ENCODE measurements at regions not wholly inside any gene's neighbourhood (a gene's known extent, or its start where the extent isn't known, plus 50 kb on each side); places are given as distances from the start of the nearest gene placed in this dataset.
"Not testable (repeated sequence)": the region's sequence is repeated elsewhere in the genome, so short reads cannot be mapped to it uniquely, and the experiment has no call there.

DNA sequence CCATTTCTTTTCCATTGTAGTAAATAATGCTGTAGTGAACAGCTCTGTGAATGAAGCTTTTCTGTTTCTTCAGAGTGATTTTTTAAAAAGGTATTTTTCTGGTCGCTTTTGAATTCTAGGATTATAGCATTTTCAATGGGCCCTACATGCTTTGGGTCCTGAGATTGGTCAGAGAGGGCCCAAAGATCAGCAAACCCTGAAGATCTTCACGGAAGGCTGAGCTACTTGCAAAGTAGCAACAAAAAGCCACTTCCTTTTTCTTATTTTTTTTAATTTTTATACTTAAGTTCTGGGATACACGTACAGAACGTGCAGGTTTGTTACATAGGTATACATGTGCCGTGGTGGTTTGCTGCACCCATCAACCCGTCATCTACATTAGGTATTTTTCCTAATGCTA, 200.5 kb downstream of the FAT3 start:
- no peak for DNase-seq (ENCODE audit: low read depth in 2 of 2)

DNA sequence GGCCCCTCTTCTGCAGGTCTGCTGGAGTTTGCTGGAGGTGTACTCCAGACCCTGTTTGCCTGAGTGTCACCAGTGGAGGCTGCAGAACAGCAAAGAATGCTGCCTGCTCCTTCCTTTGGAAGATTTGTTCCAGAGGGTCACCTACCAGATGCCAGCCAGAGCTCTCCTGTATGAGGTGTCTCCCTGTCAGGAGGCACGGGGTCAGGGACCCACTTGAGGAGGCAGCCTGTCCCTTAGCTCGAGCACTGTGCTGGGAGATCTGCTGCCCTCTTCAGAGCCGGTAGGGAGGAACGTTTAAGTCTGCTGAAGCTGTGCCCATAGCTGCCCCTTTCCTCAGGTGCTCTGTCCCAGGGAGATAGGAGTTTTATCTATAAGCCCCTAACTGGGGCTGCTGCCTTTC, 207.9 kb downstream of the FAT3 start:
- DNase-seq (ENCODE audit: low read depth in 2 of 2): no peak

DNA sequence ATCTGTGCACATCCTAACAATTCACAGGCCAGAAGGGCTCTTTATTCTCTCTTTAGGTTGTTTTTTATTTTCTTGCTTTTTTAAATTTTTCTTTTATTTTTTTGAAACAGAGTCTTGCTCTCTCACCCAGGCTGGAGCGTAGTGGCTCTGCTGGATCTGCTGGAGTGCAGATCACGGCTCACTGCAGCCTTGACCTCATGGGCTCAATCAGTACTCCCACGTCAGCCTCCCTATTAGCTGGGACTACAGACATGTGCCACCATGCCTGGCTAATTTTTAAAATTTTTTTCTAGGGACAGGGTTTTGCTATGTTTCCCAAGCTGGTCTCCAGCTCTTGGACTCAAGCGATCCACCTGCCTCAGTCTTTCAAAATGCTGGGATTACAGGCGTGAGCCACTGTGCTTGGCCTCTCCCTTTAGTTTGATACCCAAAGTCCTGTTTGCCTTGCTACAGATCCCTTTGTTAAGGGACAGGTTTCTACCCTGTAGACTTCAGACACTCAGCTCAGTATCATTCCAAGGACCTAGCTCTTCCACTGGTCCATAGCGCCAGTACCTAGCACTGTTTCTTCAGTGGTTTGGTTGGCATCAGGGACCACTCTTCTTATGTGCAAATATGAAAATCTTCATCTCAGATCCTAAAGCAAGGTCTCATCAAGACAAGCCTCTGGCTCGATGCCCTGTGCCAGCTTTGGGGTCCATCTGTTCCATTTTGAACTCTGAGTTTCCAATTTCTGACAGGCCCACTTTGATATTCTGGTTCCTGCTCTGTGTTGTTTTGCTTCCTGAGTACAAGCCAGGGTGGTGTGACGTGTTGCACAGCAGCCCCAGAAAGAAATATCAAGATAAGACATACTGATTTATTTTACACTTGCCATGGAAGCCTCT, 211.7 kb downstream of the FAT3 start:
- DNase-seq (ENCODE audit: low read depth in 2 of 2): no peak

DNA sequence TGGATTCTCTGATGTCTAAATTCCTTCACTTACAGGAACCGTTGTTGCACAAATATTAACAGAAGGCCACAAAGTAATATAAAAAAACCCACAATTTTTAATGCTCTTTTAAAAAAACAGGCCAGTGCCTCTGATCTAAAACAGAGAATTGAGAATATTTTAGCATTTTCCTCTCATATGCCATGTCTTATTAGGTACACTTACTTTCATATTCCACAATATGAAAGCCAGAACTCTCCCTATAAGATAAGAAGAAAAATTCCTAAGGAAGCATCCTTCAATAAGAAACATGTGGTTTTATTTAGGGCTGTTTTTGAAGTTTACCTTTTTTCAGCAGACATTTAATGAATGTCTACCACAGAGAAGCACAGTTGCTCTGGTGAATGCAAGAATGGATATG, 214.5 kb downstream of the FAT3 start:
- DNase-seq (ENCODE audit: low read depth in 2 of 2): no peak

DNA sequence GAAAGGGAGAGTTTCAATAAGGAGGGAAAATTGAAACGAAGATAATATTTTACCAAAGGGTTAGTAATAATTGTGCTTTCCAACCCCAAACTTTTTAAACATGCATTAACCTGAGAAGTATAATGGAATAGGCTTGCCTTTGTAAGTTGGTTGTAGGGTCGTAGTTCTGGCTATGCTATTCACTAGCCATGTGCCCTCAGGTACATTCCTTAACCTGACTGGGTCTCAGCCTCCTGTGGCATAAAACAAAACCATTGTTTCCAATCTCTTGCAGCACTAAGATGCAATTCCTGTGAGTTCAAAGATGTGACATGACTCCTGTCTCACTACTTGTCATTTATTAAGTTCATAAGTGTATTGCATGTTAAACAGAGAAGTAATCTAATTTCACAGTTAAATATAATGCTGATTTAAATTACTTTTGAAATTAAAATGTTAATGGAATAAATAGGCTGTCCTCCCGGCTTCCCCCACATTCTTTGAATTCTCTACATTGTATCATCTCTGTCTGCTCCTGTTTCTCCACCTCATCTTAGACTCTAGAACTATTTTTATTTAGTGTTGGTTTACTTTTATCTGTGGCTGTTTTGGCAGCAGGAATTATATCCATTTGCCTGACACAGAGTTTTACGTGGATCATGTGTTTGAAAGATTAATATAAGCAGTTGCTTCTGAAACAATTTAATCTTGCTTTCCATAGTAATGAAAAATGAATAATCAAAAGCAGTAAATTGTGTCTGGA, 216.3 kb downstream of the FAT3 start:
- no peak for DNase-seq (ENCODE audit: low read depth in 2 of 2)

DNA sequence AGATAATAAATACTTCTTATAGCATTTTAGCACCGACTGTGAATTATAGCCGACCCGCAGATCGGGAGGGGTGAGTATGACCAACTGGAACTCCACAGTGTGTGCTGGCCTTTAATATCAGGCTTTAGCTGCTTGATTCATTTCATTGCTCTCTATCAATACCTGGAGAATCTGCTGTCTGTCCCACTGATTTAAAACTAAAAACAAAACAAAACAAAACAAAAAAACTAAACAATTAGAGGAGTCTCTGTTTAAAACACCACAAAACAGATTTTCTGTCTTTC, 216.8 kb downstream of the FAT3 start:
- DNase-seq (ENCODE audit: low read depth in 2 of 2): no peak

DNA sequence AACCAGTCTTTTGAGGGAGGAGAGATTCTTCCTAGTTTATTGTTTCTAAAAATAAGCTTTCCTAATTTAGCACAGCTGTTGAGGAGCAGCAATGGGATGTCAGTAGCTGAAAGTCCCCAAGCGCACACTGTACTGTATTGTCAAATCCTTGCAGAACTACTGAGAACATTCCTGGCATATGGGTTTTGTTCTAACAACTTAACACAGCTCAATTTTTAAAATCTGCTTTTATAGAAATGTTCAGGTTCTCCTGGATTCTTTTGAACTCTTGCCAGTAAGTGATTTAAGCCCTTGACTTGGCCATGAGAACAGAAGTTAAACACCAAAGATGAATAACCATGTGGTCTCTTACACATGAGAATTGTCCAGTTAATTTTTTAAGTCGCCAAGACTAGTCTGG, 218.6 kb downstream of the FAT3 start:
- no peak for DNase-seq (ENCODE audit: low read depth in 2 of 2)

DNA sequence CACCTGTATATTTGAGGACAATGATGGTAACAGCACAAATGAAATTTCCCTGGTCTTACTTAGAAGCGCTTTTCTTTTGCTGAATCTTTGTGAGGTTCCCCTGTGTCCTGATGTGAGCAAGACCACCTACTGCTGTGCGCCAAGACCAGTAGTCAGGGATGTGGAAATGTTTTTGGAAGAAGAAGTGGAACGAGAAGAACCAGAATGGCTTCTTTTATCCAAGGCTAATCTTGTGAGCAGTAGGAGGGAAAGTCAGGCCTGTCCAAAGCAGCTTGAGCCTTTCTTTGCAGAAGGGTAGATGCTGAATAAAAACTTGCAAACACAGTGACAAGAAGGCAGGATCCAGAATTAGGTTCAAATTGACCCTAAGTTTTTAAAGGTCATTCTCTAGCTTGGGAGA, 223.0 kb downstream of the FAT3 start:
- DNase-seq (ENCODE audit: low read depth in 2 of 2): no peak

DNA sequence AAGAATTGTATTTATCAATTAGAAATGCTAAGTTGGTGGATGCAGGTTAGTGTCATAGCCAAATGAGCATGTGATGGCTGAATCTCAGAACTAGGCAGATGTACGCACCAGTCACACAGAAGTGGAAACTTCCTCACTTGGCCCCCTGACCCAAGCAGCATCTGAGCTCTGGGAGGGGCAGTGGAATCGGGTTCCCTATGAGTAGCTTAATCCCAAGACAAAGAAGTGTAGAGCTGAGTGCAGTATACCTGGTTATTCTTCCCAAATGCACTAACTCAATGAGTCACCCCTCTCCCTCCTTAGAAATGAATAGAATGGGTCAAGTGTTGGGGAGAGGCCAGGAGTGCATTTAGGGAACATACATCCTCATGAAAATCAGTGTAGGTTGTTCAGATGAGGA, 224.6 kb downstream of the FAT3 start:
- DNase-seq (ENCODE audit: low read depth in 2 of 2): no peak

DNA sequence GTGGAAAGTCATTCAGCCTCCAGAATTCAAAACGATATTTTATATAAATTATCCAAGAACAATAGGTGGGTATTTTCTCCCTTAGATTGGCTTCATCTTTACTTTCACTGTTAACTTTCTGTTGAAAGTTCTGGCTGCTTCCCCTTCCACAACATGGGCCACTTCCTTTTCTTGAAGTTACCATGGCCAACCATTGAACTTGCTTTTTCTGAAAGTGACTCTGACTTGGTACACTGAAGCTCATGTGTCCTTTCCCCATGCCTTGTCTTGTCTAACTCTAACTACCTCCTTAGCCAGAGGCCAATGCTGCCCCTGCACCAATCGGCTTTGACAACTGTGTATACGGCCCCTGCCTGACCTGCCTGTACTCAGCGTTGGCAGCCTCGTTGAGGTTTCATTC, 225.2 kb downstream of the FAT3 start:
- no peak for DNase-seq (ENCODE audit: low read depth in 2 of 2)

DNA sequence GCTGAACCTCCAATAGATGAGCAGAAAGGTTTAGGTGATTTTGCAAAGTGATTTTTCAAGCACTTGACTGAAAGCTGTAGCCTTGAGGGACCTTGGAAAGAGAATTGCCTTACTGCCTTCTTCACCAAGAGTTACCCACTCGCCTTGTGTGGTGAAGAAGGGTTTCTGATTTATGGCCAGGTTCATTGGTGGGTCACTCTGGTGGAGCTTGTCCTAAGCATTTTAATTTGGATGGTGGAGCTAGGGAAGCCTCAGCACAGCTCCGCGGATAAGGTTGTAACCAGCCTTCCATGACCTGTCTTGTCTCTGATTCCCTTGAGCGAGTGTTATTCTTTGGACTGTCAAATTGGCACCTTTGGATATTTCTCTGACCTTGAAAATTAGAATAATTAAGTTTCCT, 226.4 kb downstream of the FAT3 start:
- DNase-seq (ENCODE audit: low read depth in 2 of 2): no peak

DNA sequence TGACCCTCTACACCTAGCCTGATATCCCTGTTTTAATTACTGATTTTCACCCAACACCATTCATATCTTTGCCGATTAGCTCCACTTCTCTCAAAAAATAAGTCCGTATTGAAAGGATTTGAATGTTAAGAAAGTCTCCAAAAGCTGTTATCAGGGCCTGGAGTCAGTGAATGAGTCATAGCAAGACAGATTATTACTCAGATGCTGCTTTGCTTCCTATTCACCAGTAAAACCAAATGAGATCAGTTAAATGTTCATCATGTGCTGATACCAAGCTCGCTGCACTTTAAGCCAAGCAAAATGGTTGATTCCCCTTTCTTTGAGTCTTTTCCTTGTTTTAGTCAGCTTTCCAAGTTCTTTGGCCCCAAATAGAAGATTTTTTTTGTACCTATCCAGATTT, 228.4 kb downstream of the FAT3 start:
- DNase-seq (ENCODE audit: low read depth in 2 of 2): no peak

DNA sequence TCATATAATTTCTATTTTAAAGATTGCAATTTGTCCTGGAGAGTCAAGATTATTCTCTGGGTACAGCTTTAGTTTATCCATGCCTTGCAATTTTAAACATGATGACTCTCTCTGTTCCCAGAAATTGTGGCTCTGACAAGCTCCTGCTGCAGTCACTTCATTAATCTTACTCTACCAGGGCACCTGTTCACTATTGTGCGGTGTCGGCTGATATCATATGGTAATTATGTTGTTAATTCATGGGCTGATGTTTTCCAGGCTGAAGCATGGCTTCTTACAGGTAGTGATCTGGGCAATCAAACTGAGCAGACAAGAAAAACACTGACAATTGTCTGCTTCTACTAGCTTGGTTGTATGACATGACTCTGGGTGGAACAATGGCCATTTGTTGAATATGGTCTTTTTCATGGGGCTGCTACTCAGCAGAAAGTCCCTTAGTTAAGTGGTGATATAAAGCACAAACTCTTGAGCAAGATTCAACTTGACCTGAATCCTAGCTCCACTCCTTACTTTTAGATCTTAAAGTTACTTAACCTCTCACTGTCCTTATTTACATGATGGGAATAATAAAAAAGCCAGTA, 230.7 kb downstream of the FAT3 start:
- DNase-seq (ENCODE audit: low read depth in 2 of 2): no peak

DNA sequence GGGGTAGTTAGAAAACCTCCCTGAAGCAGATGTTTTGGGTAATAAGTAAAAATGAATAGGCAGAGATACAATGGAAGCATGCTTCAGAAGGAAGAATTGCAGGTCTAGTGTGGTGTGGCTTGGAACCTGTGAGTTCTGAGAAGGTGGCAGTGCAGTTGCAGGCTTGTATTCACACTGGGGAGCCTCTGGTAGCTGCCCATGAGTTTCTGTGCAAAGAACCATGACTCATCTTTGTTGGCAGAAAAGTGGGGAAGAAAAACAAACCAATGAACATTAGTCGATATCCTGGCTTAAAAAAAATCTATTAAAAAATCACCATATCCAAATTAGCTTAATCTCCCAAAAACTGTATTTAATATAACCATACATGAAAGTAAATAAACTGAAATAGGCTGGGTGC, 232.6 kb downstream of the FAT3 start:
- DNase-seq (ENCODE audit: low read depth in 2 of 2): no peak

DNA sequence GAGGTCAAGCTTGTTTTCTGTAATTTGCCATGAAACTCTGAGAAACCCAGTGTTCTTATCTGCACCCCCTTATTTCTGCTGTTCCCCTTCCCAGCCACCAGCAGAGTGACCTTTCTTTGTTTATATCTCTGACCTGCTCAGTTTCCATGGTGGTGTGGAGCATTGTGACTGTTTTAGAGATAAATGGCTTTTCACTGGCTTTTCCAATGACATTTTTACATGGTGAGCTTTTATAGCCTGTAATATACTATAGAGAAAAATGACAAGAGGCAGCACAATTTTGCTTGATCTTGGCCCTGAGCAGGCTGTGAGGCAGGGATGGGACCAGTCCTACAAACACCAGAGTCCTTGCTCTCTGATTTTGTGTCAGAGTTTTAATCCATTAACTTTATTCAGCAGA, 233.9 kb downstream of the FAT3 start:
- no peak for DNase-seq (ENCODE audit: low read depth in 2 of 2)

DNA sequence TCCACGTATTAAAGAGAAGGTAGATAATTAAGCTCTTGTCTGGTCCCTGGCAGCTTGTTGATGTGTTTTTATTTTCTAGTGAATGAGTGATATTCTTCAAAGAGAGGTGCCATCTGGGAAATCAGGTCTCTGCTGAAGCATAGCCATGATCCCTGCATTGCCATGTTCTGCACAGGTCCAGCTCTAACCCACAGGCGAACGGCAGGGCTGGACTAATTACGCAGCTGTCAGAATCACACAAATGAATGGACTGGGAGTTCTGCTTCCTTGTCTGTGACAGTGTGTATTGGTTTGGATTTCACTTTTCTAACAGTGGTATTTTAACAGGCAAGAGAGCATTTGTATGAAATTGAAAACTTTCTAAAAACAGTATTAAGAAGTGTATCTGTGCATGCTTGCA, 235.6 kb downstream of the FAT3 start:
- DNase-seq (ENCODE audit: low read depth in 2 of 2): no peak

DNA sequence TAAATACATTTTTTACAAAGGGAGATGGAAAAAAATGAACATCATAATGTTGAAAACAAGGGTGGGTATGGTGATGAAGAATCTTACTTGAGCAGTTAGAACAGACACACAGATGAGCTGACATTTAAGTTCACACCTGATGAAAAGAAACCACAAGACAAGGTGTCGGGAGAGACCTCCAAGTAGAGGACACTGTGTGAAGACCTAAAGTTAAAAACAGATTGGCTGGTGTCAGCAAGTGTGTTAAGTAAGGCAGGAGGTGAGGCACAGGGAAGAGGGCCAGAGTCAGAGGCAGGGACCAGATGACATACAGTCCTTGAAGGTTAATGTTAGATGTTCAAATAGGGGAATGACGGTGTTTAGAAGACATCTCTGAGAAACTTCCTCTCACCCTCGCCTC, 236.8 kb downstream of the FAT3 start:
- no peak for DNase-seq (ENCODE audit: low read depth in 2 of 2)

DNA sequence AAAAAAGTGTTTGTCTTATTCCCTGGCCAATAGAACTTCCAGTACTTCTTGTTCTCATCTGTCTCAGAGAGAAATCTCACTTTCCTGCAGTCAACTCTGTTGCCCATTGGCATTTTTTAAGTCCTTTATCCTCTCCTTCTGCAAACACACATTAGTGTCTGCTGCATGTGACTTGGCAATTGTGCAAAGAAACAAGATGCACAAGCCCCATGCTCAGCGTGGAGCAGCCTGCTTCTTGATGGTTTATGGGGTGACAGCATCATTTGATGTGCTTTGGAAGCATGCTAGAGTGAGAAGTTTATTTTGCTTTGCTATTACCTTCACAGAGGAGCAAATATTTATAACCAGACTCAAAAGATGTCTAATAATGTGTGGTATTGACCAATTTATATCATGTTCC, 238.2 kb downstream of the FAT3 start:
- DNase-seq (ENCODE audit: low read depth in 2 of 2): no peak

DNA sequence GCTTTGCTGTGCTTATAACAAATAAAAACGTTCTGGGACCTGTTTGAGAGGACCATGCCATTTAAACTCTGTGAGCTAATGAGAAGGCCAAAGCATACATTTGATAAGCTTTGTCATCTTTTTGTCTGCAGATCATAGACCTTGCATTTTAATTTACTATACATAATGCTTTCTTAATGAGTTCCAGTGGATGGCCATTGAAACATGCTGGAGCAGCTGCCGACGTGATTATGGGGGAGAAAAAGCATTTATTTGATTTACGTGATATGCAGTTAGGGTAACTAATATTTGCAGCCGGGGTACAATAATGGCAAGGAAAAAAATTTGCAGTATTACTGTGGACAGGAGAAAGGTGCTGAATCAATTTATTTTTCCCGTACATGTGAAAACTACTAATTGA, 240.2 kb downstream of the FAT3 start:
- DNase-seq (ENCODE audit: low read depth in 2 of 2): no peak

DNA sequence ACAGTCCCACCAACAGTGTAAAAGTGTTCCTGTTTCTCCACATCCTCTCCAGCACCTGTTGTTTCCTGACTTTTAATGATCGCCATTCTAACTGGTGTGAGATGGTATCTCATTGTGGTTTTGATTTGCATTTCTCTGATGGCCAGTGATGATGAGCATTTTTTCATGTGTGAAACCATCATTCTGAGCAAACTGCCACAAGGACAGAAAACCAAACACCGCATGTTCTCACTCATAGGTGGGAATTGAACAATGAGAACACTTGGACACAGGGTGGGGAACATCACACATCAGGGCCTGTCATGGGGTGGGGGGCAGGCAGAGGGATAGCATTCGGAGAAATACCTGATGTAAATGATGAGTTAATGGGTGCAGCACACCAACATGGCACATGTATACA, 240.8 kb downstream of the FAT3 start:
- not testable (repeated sequence) for DNase-seq (ENCODE audit: low read depth in 2 of 2)

DNA sequence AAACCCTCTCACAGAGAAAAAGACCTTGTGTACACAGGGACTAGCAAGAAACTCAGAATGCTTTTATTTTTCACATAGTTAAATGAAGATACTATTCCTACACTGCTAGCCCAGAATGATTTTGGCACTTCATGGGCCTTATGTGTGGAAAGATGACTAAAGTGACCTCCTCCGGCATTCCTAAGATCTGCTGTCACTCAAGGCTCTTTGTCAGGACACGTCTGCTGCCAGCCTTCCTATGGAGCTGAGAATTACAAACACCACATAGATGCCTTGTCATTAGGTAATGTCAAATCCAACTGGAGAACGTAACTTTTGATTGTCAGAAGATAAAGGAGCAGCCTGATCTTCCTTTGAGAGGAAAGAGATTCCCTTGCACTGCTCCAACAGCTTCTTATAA, 249.1 kb downstream of the FAT3 start:
- DNase-seq (ENCODE audit: low read depth in 2 of 2): no peak

DNA sequence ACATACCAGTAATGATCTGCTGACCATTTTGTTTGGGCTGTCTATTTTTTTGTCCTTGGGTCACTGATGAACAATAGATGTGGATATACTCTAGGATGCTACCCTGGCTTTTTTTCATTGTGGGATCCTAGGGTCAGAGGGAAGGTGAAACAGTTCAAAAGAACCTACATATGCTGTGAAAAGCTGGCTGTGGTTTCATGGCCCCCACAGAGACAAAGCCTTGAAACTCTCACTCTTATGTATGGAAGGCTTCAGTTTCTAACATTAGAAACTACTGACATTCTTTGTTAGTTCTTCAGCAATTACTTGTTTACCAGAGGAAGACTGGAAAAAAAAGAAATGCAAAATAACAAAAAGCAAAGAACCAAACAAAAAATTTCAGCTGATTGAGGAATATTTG, 250.7 kb downstream of the FAT3 start:
- no peak for DNase-seq (ENCODE audit: low read depth in 2 of 2)

DNA sequence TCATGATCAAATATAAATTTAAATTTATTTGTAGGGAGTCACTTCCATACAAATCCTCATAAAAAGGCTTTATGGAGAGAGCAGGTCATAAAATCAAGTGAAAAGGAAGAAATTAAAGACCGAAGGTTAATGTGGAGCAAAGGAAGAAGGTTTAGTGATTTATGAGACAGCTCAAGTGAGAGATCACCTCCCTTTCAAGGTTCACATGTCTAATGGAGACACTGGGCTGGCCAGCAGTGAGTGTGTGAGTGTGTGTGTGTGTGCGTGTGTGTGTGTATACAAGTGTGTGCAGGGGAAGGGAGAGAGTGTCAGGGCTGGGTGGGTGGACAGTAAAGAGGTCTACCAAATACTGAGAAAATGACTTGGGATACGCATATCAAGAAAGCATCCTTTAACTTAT, 251.2 kb downstream of the FAT3 start:
- DNase-seq (ENCODE audit: low read depth in 2 of 2): no peak
